ENCODE measurements at regions not wholly inside any gene's neighbourhood (a gene's known extent, or its start where the extent isn't known, plus 50 kb on each side); places are given as distances from the start of the nearest gene placed in this dataset.

GRCh38 chr6:137434640-137435039 lies 59.6 kb downstream of the OLIG3 start:
- no peak for DNase-seq (ENCODE audit: low read depth, low spot score)

GRCh38 chr6:137432054-137432611 lies 62.1 kb downstream of the OLIG3 start:
- no peak for DNase-seq (ENCODE audit: low read depth, low spot score)

GRCh38 chr6:137430954-137431353 lies 63.2 kb downstream of the OLIG3 start:
- no peak for DNase-seq (ENCODE audit: low read depth, low spot score)

GRCh38 chr6:137427656-137428290 lies 66.4 kb downstream of the OLIG3 start:
- DNase-seq (ENCODE audit: low read depth, low spot score), result no peak

GRCh38 chr6:137426007-137426689 lies 68.0 kb downstream of the OLIG3 start:
- DNase-seq (ENCODE audit: low read depth, low spot score), result no peak

GRCh38 chr6:137424251-137424650 lies 69.9 kb downstream of the OLIG3 start:
- no peak for DNase-seq (ENCODE audit: low read depth, low spot score)

GRCh38 chr6:137423451-137424168 lies 70.6 kb downstream of the OLIG3 start:
- DNase-seq (ENCODE audit: low read depth, low spot score), result no peak

GRCh38 chr6:137417396-137417795 lies 76.8 kb downstream of the OLIG3 start:
- DNase-seq (ENCODE audit: low read depth, low spot score), result no peak

GRCh38 chr6:137416376-137417109 lies 77.7 kb downstream of the OLIG3 start:
- peak; percentile 3 for DNase-seq (ENCODE audit: low read depth, low spot score)

- DNase-seq (ENCODE audit: low read depth, low spot score), result no peak
Measured at GRCh38 chr6:137415834-137416190, 78.4 kb downstream of the OLIG3 start.

GRCh38 chr6:137415127-137415833 lies 78.9 kb downstream of the OLIG3 start:
- peak; percentile 54 for DNase-seq (ENCODE audit: low read depth, low spot score)

- DNase-seq (ENCODE audit: low read depth, low spot score), result no peak
Measured at GRCh38 chr6:137414599-137414998, 79.6 kb downstream of the OLIG3 start.

- DNase-seq (ENCODE audit: low read depth, low spot score), result no peak
Measured at GRCh38 chr6:137413482-137413881, 80.7 kb downstream of the OLIG3 start.

GRCh38 chr6:137412562-137412961 lies 81.6 kb downstream of the OLIG3 start:
- no peak for DNase-seq (ENCODE audit: low read depth, low spot score)

GRCh38 chr6:137409266-137409777 lies 84.9 kb downstream of the OLIG3 start:
- DNase-seq (ENCODE audit: low read depth, low spot score), result no peak

GRCh38 chr6:137407816-137408215 lies 86.4 kb downstream of the OLIG3 start:
- DNase-seq (ENCODE audit: low read depth, low spot score), result no peak

- no peak for DNase-seq (ENCODE audit: low read depth, low spot score)
Measured at GRCh38 chr6:137405806-137406205, 88.4 kb downstream of the OLIG3 start.

GRCh38 chr6:137403855-137404254 lies 90.3 kb downstream of the OLIG3 start:
- DNase-seq (ENCODE audit: low read depth, low spot score), result no peak

GRCh38 chr6:137403443-137403842 lies 90.8 kb downstream of the OLIG3 start:
- no peak for DNase-seq (ENCODE audit: low read depth, low spot score)

- DNase-seq (ENCODE audit: low read depth, low spot score), result no peak
Measured at GRCh38 chr6:137402143-137402680, 92.0 kb downstream of the OLIG3 start.

- no peak for DNase-seq (ENCODE audit: low read depth, low spot score)
Measured at GRCh38 chr6:137401088-137401487, 93.1 kb downstream of the OLIG3 start.
